Ascending aorta (tissue), 2 donors: ENCODE measurements at regions not wholly inside any gene's neighbourhood (a gene's known extent, or its start where the extent isn't known, plus 50 kb on each side); places are given as distances from the start of the nearest gene placed in this dataset.

Experiments
- DNase-seq, 2 donors: peaks; one replicate each; pipeline ENCODE4 v3.0.0-alpha.2; 2019; ENCODE audit warnings: low spot score in 2 of 2
- H3K27ac ChIP-seq, 2 donors: fragments of 200-600 bp; sonication (generic); one replicate each; pipeline ENCODE4 v1.5.1; 2016 to 2017; ENCODE audit warnings: mild to moderate bottlenecking in 1 of 2
- H3K27me3 ChIP-seq: fragments of 200-600 bp; sonication (generic); one replicate; pipeline ENCODE4 v1.5.1; 2017
- H3K36me3 ChIP-seq, 2 donors: fragments of 200-600 bp; sonication (generic); one replicate each; pipeline ENCODE4 v1.5.1; 2016
- H3K4me1 ChIP-seq, 2 donors: fragments of 200-600 bp; sonication (generic); one replicate each; pipeline ENCODE4 v1.5.1; 2016 to 2017; ENCODE audit warnings: mild to moderate bottlenecking in 1 of 2
- H3K4me3 ChIP-seq, 2 donors: fragments of 200-600 bp; sonication (generic); one replicate each; pipeline ENCODE4 v1.5.1; 2016 to 2017; ENCODE audit warnings: mild to moderate bottlenecking in 1 of 2
- H3K9me3 ChIP-seq, 2 donors: fragments of 200-600 bp; sonication (generic); one replicate each; pipeline ENCODE4 v1.5.1; 2016
- CTCF ChIP-seq, 3 experiments: fragments of 200-600 bp in 2 of 3; fragments of 450-650 bp in 1 of 3; sonication (generic) in 2 of 3; IDR thresholded peaks; one replicate each; pipeline ENCODE4 v1.5.1; 2016 to 2019; ENCODE audit warnings: antibody characterized with exemption in 3 of 3, mild to moderate bottlenecking in 1 of 3, moderate library complexity in 1 of 3
- intact Hi-C: fragments of 100-400 bp; cut with DNase I; formaldehyde crosslinking; loops from one replicate; pipeline ENCODE4 v1.15.1; 2023

- Histone ChIP-seq H3K27me3 (no peaks in the 10 kb centered on the region), H3K36me3 (no peaks in the 10 kb centered on the region), H3K9me3 (no peaks in the 10 kb centered on the region), H3K27ac (no peak overlapping the region), H3K4me3 (no peak overlapping the region), H3K4me1 (no peaks in the 10 kb centered on the region)
- TF ChIP-seq CTCF (IDR thresholded peaks at IDR 0.05), result no peak
- intact Hi-C loops, result no loop called here
- no peak for DNase-seq
Measured at GRCh38 chr6:18317850-18318249, 53.5 kb upstream of the DEK start.

- intact Hi-C loops, result no loop called here
- no peak for DNase-seq
- H3K4me1 ChIP-seq, result no peaks in the 10 kb centered on the region
- no peak overlapping the region for H3K4me3 ChIP-seq
- no peaks in the 10 kb centered on the region for H3K27me3 ChIP-seq
- TF ChIP-seq CTCF (IDR thresholded peaks at IDR 0.05), result no peak
- H3K27ac ChIP-seq, result no peak overlapping the region
- no peaks in the 10 kb centered on the region for H3K36me3 ChIP-seq
- H3K9me3 ChIP-seq, result no peaks in the 10 kb centered on the region
Measured at GRCh38 chr6:18314317-18314997, 50.1 kb upstream of the DEK start.
